PC-3 (cell line): ENCODE measurements at regions not wholly inside any gene's neighbourhood (a gene's known extent, or its start where the extent isn't known, plus 50 kb on each side); places are given as distances from the start of the nearest gene placed in this dataset. TPM values are rescaled to one million over a fixed set of nuclear protein-coding genes. Genes with fewer than 3 reads are reported as not detected.

Source experiments
- ATAC-seq: fragments of 200-7000 bp; cut with Tn5 transposase; 2 replicates; pipeline ENCODE4 v1.9.1; 2020; ENCODE audit warnings: mild to moderate bottlenecking, moderate library complexity
- BruUV-seq: library from RNA; stranded (reverse); fragments of 400-500 nt; replicated peaks from 2 replicates; lab custom pipeline; 2021; lab: Mats Ljungman, UMichigan
- CTCF ChIA-PET: fragments of 300-600 bp; sonication (Branson Sonifier 250); formaldehyde crosslinking; loops from one replicate; lab custom pipeline; 2022; ENCODE audit warnings: antibody characterized with exemption; lab: Charles Lee
- POLR2A ChIA-PET: fragments of 300-600 bp; sonication (Branson Sonifier 250); formaldehyde crosslinking; loops from one replicate; lab custom pipeline; 2022; ENCODE audit warnings: antibody characterized with exemption; ENCODE audit not compliant: unreplicated experiment; lab: Charles Lee
- DNase-seq: peaks from one replicate; pipeline ENCODE4 v3.0.0-alpha.2; 2015
- H2AFZ ChIP-seq: fragments of 300-600 bp; sonication (generic); 2 replicates; pipeline ENCODE4 v1.6.0; 2016; ENCODE audit warnings: antibody characterized with exemption, low read length
- H3F3A ChIP-seq: fragments of 300-600 bp; sonication (generic); one replicate; pipeline ENCODE4 v1.6.0; 2017; ENCODE audit warnings: antibody characterized with exemption, low read length, control low read depth, mild to moderate bottlenecking; ENCODE audit not compliant: unreplicated experiment
- H3K27ac ChIP-seq: fragments of 300-600 bp; sonication (generic); 2 replicates; pipeline ENCODE4 v1.5.1; 2016; ENCODE audit warnings: mild to moderate bottlenecking, low read length
- H3K27me3 ChIP-seq: fragments of 300-600 bp; sonication (generic); 2 replicates; pipeline ENCODE4 v1.6.1; 2016; ENCODE audit warnings: low read length, mixed read lengths
- H3K36me3 ChIP-seq: fragments of 300-600 bp; sonication (generic); 2 replicates; pipeline ENCODE4 v1.6.1; 2016; ENCODE audit warnings: low read depth, mixed run types, low read length, mixed read lengths
- H3K4me1 ChIP-seq: fragments of 300-600 bp; sonication (generic); 2 replicates; pipeline ENCODE4 v1.5.1; 2016; ENCODE audit warnings: low read length; ENCODE audit not compliant: insufficient read depth
- H3K4me2 ChIP-seq: fragments of 300-600 bp; sonication (generic); 2 replicates; pipeline ENCODE4 v1.6.0; 2016; ENCODE audit warnings: low read length
- H3K4me3 ChIP-seq: fragments of 300-600 bp; sonication (generic); 2 replicates; pipeline ENCODE4 v1.5.1; 2016; ENCODE audit warnings: mild to moderate bottlenecking, low read length, mixed read lengths
- H3K79me2 ChIP-seq: fragments of 300-600 bp; sonication (generic); 2 replicates; pipeline ENCODE4 v1.6.1; 2017; ENCODE audit warnings: low read length, mixed read lengths
- H3K9ac ChIP-seq: fragments of 300-600 bp; sonication (generic); 2 replicates; pipeline ENCODE4 v1.6.0; 2016; ENCODE audit warnings: mild to moderate bottlenecking, low read length
- H3K9me2 ChIP-seq: fragments of 300-600 bp; sonication (generic); replicated peaks from 2 replicates; pipeline ENCODE4 v1.6.1; 2016; ENCODE audit warnings: mixed run types, low read length, mixed read lengths
- H3K9me3 ChIP-seq: fragments of 300-600 bp; sonication (generic); 2 replicates; pipeline ENCODE4 v1.6.1; 2016; ENCODE audit warnings: low read length, mixed read lengths
- H4K20me1 ChIP-seq: fragments of 300-600 bp; sonication (generic); 2 replicates; pipeline ENCODE4 v1.6.1; 2016; ENCODE audit warnings: low read length, mixed read lengths
- EZH2 ChIP-seq: fragments of 300-600 bp; sonication (generic); IDR thresholded peaks from one replicate; pipeline ENCODE4 v1.6.1; 2017; ENCODE audit warnings: antibody characterized with exemption, mild to moderate bottlenecking, low read length; ENCODE audit not compliant: unreplicated experiment
- EZH2phosphoT487 ChIP-seq: fragments of 300-600 bp; sonication (generic); IDR thresholded peaks from 2 replicates; pipeline ENCODE4 v1.6.1; 2018; ENCODE audit warnings: mild to moderate bottlenecking, antibody characterized with exemption, low read length, borderline replicate concordance
- intact Hi-C: fragments of 100-400 bp; cut with micrococcal nuclease; formaldehyde crosslinking; loops from 2 replicates; pipeline ENCODE4 v1.9.0; 2023
- microRNA-seq: library from miRNA; unstranded; fragments of <30 nt; microRNA quantifications from one replicate; pipeline ENCODE4 v1.1.0, GENCODE V29; 2020; ENCODE audit not compliant: unreplicated experiment
- TF ChIP-seq, protein P1 (sequence below): fragments of 300-600 bp; sonication (generic); conservative IDR thresholded peaks from 2 replicates; pipeline ENCODE4 v1.5.1; 2017; ENCODE audit warnings: antibody characterized with exemption, low read depth, mild to moderate bottlenecking, low read length

DNA sequence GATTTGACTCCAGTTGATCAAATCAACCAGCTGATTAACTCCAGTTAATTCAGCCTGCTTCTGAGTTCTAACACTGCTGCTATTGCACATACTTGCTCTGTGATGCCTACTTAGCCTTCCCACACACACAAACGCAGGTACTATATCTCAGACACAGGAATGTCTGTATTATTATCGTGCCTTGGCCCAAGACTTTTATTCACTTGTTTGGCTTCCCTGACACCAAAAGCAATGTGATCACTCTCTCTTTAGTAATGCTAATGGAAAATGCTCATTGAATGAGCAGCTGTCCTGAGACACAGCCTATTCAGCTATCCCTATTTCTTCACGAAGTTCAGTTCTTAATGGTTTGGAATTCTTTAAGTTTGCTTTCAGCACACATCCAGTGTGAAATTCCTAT, 356.4 kb upstream of the CXorf51A start:
- CTCF ChIA-PET: no interaction called here
- intact Hi-C loops: no loop called here
- ATAC-seq: no peak

More for the DNA sequence above, 356.4 kb upstream of the CXorf51A start:
- Histone ChIP-seq H3K27ac (no peak overlapping the region), H3K79me2 (no peaks in the 10 kb centered on the region), H3K9me3 (no peaks in the 10 kb centered on the region), H3K36me3 (no peaks in the 10 kb centered on the region), H3K4me2 (no peak overlapping the region), H3K4me3 (no peak overlapping the region), H4K20me1 (no peaks in the 10 kb centered on the region), H3F3A (no peaks in the 10 kb centered on the region), H3K27me3 (no peaks in the 10 kb centered on the region), H3K4me1 (no peaks in the 10 kb centered on the region), H2AFZ (no peak overlapping the region), H3K9ac (no peak overlapping the region), H3K9me2 (no peaks in the 10 kb centered on the region)
- POLR2A ChIA-PET: no interaction called here
- BruUV-seq: no TSS peak
- TF ChIP-seq EZH2phosphoT487 (no peak), EZH2 (no peak)
- TF ChIP-seq, protein P1, sequence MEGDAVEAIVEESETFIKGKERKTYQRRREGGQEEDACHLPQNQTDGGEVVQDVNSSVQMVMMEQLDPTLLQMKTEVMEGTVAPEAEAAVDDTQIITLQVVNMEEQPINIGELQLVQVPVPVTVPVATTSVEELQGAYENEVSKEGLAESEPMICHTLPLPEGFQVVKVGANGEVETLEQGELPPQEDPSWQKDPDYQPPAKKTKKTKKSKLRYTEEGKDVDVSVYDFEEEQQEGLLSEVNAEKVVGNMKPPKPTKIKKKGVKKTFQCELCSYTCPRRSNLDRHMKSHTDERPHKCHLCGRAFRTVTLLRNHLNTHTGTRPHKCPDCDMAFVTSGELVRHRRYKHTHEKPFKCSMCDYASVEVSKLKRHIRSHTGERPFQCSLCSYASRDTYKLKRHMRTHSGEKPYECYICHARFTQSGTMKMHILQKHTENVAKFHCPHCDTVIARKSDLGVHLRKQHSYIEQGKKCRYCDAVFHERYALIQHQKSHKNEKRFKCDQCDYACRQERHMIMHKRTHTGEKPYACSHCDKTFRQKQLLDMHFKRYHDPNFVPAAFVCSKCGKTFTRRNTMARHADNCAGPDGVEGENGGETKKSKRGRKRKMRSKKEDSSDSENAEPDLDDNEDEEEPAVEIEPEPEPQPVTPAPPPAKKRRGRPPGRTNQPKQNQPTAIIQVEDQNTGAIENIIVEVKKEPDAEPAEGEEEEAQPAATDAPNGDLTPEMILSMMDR: no peak
- no peak for DNase-seq

Small RNA genes in the stretch of these regions (microRNA-seq; reads per million reads assigned to microRNA genes)
- gene MIR513A1 (not detected), gene MIR513A2 (not detected), gene MIR513B (not detected), gene MIR513C (not detected)
